T-helper 1 cell treated with Interleukin-12 subunit alpha and Interleukin-12 subunit beta and Interleukin-4 antibody, amounts not matched to agents 30 ng/mL and 1 ng/mL, for 36 hours (primary cell): ENCODE measurements at regions not wholly inside any gene's neighbourhood (a gene's known extent, or its start where the extent isn't known, plus 50 kb on each side); places are given as distances from the start of the nearest gene placed in this dataset.
"Not testable (repeated sequence)": the region's sequence is repeated elsewhere in the genome, so short reads cannot be mapped to it uniquely, and the experiment has no call there.

Source experiments
- intact Hi-C: fragments of 100-400 bp; cut with micrococcal nuclease; formaldehyde crosslinking; loops from one replicate; pipeline ENCODE4 v1.15.1; 2024

- intact Hi-C loops: no loop called here
Observed at GRCh38 chr9:24657387-24657786, 111.7 kb upstream of the IZUMO3 start.

- intact Hi-C loops: no loop called here
Observed at GRCh38 chr9:24652181-24652580, 106.5 kb upstream of the IZUMO3 start.

DNA sequence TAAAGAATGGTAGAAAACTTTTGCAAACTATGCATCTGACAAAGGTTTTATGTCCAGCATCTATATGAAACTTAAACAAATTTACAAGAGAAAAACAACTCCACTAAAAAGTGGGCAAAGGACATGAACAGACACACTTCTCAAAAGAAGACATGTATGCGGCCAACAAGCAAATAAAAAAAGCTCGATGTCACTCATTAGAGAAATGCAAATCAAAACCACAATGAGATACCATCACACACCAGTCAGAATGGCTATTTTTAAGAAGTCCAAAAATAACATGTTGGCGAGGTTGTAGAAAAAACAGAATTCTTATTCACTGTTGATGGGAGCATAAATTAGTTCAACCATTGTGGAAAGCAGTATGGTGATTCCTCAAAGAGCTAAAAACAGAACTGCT is 83.1 kb upstream of the IZUMO3 start:
- intact Hi-C loops: not testable (repeated sequence)

GRCh38 chr9:24625097-24625496 is 79.4 kb upstream of the IZUMO3 start:
- intact Hi-C loops: no loop called here

- intact Hi-C loops: no loop called here
Observed at GRCh38 chr9:24624481-24624880, 78.8 kb upstream of the IZUMO3 start.

GRCh38 chr9:24620741-24621140 is 75.0 kb upstream of the IZUMO3 start:
- intact Hi-C loops: no loop called here

DNA sequence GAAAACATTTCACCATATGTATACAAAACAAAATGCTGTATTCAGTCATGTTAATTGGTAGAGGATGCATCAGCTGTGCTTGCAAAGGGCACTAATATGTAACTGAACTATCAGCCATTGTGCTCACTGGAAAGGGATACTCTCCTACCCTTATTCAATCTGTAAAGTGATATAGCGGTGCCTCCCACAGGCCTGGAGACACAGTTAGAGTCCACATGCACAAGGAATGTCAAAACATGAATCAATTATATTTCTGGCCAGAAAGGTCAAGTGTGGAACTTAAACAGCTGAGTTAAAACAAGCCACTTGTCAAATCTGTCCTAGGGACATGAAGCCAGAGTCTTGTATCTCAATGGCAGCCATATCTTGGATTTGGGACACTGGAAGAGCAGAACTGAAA is 71.2 kb upstream of the IZUMO3 start:
- intact Hi-C loops: no loop called here

- intact Hi-C loops: no loop called here
Observed at GRCh38 chr9:24614070-24614469, 68.4 kb upstream of the IZUMO3 start.

GRCh38 chr9:24608599-24608998 is 62.9 kb upstream of the IZUMO3 start:
- intact Hi-C loops: no loop called here

DNA sequence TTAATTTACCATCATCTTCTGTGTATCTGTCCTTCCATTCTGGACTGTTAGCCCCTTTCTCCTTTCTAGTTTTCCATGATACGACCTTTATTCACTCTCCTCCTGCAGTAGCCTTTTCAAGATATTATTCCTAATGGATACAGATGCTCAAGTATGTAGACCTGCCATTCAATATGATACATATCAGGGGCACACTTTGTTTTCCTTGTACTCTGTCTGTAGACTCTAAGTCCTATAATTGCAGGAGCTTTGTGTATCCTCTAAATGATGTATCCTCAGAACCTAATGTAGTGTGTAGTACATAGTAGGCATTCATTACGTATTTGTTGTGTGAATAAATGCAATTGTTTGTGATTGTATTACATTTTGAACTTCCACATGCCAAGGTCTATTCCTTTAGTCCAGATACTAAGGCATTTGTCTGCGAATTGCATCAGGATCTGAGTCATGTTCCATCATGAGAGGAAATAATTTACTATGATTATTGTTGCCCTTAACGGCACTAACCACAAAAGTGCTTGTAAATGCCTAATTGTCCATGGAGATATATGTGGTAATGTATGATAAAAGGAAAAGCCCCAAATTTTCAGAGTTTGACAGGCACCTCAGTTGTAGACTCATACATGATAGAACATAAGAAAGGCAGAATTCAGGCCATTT is 57.1 kb upstream of the IZUMO3 start:
- intact Hi-C loops: no loop called here
